Activated T-helper 9 cell treated with anti-CD3 and anti-CD28 coated beads, Interleukin-2, amount 50 U/mL, for 16 hours (primary cell): ENCODE measurements at regions not wholly inside any gene's neighbourhood (a gene's known extent, or its start where the extent isn't known, plus 50 kb on each side); places are given as distances from the start of the nearest gene placed in this dataset.
"Not testable (repeated sequence)": the region's sequence is repeated elsewhere in the genome, so short reads cannot be mapped to it uniquely, and the experiment has no call there.

ENCODE experiments used
- DNase-seq: peaks from one replicate; pipeline ENCODE4 v3.0.0-alpha.2; 2020; ENCODE audit warnings: low read depth

DNA sequence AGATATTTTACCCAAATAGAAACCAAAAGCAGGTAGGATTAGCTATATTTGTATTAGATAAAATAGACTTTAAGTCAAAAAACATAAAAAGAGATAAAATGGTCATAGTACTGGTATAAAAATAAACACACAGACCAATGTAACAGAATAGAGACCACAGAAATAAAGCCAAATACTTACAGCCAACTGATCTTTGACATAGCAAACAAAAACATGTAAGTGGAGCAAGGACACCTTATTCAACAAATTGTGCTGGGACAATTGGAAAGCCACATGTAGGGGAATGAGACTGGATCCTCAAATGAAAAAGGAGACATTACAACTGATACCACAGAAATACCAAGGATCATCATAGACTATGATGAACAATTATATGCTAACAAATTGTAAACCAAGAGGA is 94.5 kb upstream of the SIRPG start:
- no peak for DNase-seq

DNA sequence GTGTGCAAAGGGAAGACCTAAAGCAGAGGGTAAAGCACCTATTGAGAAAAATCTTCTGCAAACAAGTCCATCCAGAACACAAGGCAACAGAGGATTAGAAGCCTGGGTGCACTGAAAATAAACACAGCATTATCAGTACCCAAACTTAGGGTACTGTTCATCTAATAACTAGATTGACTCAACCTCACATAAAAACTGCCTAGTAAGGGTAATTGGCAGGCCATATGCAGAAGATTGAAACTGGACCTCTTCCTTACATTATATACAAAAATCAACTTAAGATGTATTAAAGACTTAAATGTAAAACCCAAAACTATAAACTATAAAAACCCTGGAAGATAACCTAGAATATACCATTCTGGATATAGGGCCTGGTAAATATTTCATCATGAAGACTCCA is 91.2 kb upstream of the SIRPG start:
- no peak for DNase-seq

- no peak for DNase-seq
Observed at GRCh38 chr20:1747953-1748577, 90.5 kb upstream of the SIRPG start.

- not testable (repeated sequence) for DNase-seq
Observed at GRCh38 chr20:1742049-1742434, 84.5 kb upstream of the SIRPG start.

- DNase-seq: no peak
Observed at GRCh38 chr20:1741309-1742048, 83.9 kb upstream of the SIRPG start.

DNA sequence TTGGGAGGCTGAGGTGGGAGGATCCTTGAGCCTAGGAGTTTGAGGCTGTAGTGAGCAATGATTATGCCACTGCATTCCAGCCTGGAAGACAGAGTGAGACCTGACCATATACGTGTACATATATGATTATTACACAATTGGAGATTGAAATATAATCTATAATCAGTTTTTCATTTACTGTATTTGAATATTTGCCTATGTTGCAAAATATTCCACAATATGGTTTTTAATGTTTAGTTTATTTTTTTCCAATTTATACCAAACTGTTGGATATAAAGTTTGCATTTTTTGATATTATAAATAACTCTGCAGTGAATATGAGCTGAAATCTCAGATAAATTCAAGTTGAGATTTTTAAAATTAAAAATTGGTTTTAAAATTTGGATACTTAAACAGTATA is 79.6 kb upstream of the SIRPG start:
- DNase-seq: no peak

GRCh38 chr20:1735417-1736089 is 78.0 kb upstream of the SIRPG start:
- DNase-seq: no peak

DNA sequence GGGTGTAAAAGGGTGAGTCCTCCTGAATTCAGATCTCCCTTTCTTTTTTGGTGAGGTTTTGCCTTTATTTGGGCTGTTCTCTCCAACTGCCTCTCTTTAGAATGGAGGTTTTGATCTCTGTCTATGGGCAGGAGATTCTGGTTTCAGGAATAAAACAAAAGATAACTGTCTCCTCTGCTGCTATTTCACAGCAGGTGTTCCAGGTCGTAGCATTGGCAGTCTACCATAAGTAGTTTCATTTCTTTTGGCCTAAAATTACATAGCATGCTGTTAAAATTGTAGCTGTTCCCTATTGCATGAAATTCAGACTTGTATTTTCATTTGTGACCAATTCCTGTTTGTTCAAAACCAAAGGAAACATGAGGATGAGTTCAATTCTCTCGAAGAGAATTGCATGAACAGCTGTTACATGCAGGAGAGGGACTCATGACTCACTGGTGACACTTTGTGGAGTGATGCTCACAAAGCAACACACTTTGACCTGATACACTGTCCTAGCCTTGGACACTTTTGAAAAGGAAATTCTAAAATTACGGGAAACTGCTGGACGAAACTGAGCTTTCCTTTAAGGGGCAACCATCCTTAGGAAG is 76.8 kb upstream of the SIRPG start:
- DNase-seq: no peak

- peak; percentile 8 for DNase-seq
Observed at GRCh38 chr20:1731828-1732375, 74.3 kb upstream of the SIRPG start.

DNA sequence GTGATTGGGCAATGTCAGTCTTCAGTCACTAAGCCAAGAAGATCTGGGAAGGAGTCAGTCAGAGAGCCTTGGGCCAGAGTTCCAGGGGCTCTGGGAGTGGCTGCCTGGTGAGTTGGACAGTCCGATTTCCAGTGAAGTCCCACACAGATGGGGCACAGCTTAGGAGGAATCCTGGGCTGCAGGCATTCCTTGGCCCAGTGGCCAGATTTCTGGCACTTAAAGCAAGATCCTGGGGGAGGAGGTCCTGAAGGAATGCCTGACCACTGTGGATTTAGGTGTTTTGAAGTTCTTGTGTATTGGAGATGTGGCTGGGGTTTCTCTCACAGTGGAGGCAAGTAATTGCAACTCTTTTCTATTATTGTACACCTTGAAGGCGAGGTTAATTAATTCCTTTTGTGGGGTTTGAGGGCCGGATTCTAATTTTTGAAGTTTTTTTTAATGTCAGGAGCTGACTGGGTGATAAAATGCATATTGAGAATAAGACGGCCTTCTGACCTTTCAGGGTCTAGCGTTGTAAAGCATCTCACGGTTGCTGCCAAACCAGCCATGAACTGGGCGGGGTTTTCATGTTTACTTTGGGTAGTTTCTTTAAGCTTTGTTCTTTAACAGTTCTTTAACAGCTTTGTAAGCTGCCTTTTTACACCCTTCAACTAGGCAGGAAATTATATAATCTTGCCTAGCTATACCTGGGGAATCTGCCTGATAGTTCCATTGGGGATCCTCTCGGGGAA is 73.6 kb upstream of the SIRPG start:
- not testable (repeated sequence) for DNase-seq

GRCh38 chr20:1727303-1727702 is 69.7 kb upstream of the SIRPG start:
- not testable (repeated sequence) for DNase-seq

- DNase-seq: no peak
Observed at GRCh38 chr20:1724901-1725300, 67.3 kb upstream of the SIRPG start.

DNA sequence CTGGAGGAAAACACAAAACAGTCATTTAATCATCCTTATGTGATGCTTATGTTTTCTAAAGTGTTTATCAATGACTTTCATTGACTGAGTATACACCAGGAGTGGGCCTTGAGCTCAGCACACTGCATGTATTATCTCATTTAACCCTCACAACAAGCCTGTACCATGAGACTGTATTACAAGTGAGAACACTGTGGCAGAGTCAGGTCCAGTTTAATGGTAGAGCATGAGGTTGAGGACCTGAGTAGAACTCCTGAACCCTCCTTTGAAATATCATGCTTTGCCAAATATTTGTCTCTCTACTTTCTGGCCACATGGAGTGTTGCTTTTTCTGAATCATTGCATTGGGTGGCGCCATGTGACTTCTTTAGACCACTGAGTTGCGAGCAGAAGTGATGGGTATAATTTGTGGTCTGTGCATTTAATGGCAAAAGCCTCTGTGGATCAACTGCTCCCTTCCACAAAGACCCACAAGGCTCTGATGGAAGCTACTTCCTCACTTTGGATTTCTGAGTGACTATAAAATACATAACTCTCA is 65.0 kb upstream of the SIRPG start:
- DNase-seq: no peak

- no peak for DNase-seq
Observed at GRCh38 chr20:1721687-1722512, 64.3 kb upstream of the SIRPG start.

DNA sequence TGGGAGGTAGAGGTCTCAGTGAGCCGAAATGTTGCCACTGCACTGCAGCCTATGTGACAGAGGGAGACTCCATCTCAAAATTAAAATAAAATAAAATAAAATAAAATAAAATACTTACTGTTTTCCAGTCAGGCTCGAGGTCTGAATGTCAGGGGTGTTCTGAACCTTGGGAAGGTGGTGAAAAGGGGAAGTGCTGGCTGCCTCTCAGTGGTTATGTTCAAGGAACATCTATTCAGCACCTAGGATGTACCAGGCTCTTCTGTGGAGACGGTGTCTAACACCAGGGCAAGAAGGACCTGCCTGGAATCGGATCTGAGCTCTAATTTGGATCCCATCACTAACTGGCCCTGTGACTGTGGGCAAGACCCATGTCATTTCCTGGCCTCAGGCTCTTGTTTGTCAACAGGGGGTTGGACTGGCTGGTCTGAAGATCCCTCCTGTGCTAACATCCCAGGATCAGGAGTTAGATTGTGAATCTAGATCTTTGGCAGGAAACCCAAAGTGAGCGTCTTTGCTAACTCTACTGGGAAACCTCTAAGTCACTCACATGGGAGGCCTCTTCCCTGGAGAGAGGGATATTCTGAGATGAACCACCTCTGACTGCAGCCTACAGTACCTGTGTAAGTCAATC is 63.4 kb upstream of the SIRPG start:
- DNase-seq: no peak

GRCh38 chr20:1720226-1720625 is 62.6 kb upstream of the SIRPG start:
- no peak for DNase-seq

- DNase-seq: no peak
Observed at GRCh38 chr20:1718604-1719384, 61.2 kb upstream of the SIRPG start.

GRCh38 chr20:1712634-1713624 is 55.4 kb upstream of the SIRPG start:
- no peak for DNase-seq
